NCI-H128 (cell line): ENCODE measurements at regions not wholly inside any gene's neighbourhood (a gene's known extent, or its start where the extent isn't known, plus 50 kb on each side); places are given as distances from the start of the nearest gene placed in this dataset.

Experiments
- DNase-seq: peaks from one replicate; lab custom pipeline; 2025; ENCODE audit not compliant: unreplicated experiment; lab: John Stamatoyannopoulos, UW

DNA sequence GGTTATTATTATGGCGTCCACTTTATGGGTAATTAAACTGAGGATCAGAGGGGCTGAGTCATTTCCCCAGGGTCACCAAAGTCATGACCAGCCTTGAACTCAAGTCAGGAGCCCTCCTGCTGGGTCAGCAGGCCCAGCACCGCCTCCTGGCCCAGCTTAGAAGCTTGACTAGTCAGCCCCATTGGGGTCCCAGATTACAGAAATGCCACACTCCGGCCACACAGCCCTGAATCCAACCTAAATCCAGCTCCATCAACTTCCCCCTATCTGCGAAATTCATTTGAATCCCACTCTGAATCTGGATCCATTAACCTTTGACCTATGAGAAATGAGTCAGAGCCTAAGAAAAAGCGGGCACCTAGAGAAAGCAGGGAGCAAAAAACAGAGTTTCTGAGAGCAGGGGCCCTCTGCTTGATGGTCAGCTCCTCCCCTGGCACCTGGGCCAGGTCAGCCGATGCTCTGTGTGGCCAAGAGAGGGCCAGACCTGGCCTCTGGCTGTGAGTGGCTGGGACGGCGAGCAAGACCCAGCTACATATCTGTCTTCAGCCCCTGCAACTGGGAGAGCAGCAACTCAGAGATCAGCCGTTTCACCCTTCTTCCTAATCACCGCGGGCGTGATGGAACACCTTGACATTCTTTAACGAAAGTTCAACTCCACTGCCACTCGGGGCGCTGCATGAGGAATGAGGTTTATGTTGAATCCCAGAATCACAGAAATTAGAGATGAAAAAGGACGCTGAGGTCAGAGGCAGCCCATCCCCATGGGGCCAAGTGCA, 196.1 kb downstream of the TRIM29 start:
- no peak for DNase-seq

GRCh38 chr11:119941171-119941570, 196.7 kb downstream of the TRIM29 start:
- DNase-seq, result no peak

- DNase-seq, result no peak
These were observed 197.4 kb downstream of the TRIM29 start for GRCh38 chr11:119940401-119940976.

DNA sequence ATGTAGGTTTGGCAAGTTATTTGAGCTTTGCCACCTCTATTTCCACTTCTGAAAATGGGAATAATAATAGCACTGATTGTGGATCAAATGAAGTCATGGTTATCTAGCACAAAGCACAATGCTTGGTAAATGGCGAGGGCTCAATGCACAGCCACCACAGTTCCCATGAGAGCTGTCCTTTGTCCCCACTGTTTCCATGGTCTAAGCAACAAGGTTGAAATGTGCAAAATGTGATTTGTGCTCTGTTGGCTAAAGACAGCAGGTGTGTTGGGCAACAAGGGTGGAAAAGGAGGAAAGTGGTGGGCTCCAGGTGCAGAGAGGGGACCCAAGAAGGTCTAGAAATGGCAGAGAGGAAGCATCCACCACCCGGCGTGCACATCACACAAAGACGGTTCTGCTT, 200.5 kb downstream of the TRIM29 start:
- DNase-seq, result no peak

DNA sequence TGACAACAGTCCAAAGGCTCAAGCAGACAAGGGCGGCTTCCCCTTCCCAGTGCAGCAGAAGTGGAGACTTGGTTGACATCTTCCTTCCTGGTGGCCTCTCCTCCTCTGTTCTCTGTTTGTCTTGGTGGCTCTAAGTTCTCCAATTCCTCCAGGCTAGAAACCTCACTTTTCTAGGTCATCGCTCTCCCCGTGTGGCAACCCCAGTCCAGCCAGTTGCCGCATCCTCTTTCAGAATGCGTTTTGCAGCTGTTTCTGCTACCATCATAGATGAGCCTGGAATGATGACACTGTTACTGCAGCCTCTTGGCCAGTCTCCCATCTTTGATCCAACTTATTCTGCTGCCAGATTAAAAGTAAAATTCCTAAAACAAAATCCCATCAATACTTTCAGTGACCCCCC, 201.5 kb downstream of the TRIM29 start:
- DNase-seq, result no peak

DNA sequence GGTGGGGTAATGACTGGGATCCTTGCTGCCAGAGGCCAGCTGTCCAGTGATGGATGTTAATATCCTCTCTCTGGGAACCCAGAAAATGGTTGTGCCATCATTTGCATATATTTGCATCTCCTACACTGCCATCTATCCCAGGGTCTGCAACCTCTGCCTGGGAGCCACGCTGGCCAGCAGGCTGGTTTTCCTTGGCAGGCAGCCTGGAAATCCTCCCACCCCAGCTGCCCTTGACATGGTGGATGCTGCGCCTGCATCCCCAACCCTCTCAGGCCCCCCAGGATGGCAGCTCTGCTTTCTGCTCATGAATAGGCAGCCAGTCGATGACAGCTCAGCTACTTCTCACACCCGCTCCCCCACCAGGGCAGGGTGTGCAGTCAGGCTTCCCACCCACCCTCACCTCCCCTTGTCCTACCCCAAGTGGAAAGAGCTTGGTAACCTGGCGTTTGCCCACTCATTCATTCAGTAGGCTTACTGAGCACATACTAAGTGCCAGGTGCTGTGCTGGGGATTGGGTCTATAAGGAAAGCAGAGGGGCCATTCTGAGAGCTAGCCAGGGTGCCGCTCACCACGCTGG, 202.5 kb downstream of the TRIM29 start:
- DNase-seq, result no peak

DNA sequence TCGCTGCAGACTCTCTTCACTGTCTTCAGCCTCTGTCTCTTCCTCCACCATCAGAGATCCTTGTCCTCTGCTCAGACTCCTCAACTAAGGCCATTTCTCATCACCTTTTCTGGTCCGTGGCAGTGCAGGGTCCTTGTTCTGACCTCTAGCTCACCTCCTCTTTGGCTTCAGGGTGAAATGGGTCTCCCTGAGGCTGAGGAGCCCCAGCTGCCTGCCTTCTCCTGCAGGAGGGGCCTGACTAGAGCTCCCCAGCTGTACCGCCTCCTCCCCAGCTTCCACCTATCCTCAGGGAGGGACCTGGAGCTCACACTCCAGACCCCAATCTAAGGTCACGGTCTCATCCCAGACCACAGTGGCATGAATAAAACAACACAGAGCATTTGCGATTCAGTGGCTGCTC, 203.0 kb downstream of the TRIM29 start:
- no peak for DNase-seq

GRCh38 chr11:119934267-119934666, 203.6 kb downstream of the TRIM29 start:
- no peak for DNase-seq

GRCh38 chr11:119933584-119933983, 204.3 kb downstream of the TRIM29 start:
- no peak for DNase-seq

GRCh38 chr11:119932828-119933562, 204.0 kb upstream of the NECTIN1 start:
- no peak for DNase-seq

- DNase-seq, result no peak
These were observed 199.0 kb upstream of the NECTIN1 start for GRCh38 chr11:119928047-119928446.

DNA sequence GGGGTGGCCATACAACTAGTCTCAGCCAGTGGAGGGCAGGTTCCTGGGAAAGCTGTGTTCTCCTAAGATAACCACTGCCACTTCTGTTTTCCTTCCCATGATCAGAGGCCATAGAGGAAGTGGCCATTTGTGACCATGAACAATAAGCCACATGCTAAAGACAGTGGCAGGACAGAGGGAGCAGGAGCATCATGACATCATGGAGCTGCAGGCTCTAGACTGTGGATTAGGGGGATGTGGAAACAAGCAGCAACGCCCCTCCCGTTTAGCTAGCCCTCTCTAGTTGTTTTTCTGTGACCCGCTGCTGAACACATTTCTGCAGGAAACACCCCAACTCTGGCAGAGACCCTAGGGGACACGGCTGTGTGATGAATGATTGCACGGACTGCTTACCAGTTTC, 195.0 kb upstream of the NECTIN1 start:
- DNase-seq, result no peak

GRCh38 chr11:119921571-119921970, 192.6 kb upstream of the NECTIN1 start:
- DNase-seq, result no peak

- no peak for DNase-seq
These were observed 191.8 kb upstream of the NECTIN1 start for GRCh38 chr11:119920666-119921387.

DNA sequence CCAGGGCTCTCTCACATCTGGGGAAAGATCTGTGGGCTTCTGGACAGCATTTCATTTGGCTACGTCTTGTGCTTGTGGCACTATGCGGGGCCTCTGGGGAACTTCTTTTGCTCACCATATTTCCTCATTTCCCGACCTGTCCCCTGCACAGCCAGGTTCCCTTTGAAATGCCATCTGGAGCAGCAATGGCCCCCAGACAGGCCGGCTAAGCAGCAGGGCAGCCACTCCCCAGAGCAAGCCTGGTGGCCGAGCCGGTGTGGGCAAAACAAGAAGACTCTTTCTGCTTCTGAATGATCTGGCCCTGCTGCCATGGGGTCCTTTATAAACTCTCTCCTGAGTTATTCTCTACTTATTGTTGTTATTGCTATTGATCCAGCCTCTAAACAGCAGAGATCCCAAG, 190.7 kb upstream of the NECTIN1 start:
- no peak for DNase-seq

- no peak for DNase-seq
These were observed 189.3 kb upstream of the NECTIN1 start for GRCh38 chr11:119918347-119918746.

DNA sequence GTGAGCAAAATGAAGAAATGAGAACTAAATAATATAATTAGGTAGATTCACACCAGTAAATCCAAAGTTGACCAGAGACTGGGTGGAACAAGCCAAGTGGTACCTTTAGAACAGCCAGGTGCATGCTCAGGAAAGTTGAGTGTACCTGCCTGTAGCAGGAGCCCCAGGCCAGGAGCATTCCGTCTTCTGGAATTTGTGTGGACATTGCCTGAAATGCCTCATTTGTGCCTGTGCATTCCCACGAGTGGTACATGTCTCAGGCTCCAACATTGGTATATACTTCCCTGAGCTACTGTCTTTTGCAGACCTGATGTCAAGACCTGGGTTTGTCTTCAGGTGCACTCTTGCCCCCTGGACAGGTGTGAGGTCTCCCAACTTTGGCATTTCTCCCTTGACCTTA, 187.6 kb upstream of the NECTIN1 start:
- DNase-seq, result no peak

DNA sequence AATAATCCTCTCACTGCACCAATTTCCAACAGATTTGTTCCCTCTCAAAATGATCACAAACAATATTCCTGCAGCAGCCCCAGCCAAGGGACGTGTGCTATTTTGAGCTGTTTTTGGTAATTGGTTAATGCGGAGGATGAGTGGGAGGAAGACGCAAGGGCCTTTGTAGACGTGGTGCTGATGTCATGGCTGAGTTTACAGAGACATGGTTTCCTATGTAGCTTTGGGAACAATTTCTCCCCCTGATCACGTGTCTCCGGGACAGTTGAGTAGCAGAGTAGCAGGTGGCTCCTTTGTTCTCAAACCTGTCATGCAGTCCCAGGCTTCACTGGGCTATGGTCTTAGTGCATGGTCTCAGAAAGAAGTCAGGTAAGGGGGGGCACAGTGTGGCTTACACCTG, 183.2 kb upstream of the NECTIN1 start:
- peak; percentile 41 for DNase-seq

DNA sequence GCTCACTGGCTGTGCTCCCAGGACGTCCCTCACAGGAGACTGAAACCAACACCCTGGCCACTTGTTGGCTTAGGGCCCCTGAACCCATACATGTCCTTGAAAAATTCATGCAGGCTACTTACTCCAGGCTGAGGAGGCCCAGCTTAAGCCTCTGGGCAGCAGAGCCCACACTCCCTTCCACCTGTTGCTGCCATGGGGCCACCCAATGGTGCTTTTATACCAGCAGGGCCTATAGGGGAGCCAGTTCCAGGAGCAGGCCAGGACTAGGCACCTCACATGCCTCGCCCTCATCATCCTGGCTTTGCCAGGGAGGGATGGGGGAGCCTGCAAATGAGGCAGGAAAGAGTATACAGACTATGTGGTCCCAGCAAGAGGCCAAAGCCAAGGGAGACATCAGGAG, 181.7 kb upstream of the NECTIN1 start:
- DNase-seq, result no peak

- no peak for DNase-seq
These were observed 181.1 kb upstream of the NECTIN1 start for GRCh38 chr11:119910051-119910450.

DNA sequence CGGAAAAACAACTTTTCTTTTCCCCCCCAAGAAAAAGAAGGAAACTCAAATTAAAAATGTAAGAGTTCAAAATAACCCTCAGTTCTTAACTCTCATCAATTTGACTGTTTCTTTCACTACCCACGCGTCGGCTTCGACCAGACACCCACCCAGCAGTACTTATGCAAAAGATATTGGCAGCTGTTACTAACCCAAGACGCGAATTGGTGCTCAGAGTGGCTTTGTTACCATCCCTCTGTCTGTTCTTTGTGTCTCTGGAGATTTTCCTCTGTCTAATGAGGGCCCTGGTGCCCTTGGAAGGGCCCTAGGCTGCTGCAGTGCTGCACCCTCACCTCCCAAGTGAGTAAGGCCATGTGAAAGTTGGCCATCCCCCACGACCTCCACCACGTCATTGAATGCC, 180.5 kb upstream of the NECTIN1 start:
- no peak for DNase-seq
